PC-9 (cell line): ENCODE measurements at regions not wholly inside any gene's neighbourhood (a gene's known extent, or its start where the extent isn't known, plus 50 kb on each side); places are given as distances from the start of the nearest gene placed in this dataset.

Source experiments
- EZH2 ChIP-seq: fragments of 200-600 bp; sonication (generic); IDR thresholded peaks from 2 replicates; pipeline ENCODE4 v1.8.0; 2017; ENCODE audit warnings: antibody characterized with exemption, low read depth
- TF ChIP-seq, protein P1 (sequence below): fragments of 200-600 bp; sonication (generic); conservative IDR thresholded peaks from 2 replicates; pipeline ENCODE4 v1.6.1; 2017; ENCODE audit warnings: mixed run types, antibody characterized with exemption, mild to moderate bottlenecking, moderate library complexity

DNA sequence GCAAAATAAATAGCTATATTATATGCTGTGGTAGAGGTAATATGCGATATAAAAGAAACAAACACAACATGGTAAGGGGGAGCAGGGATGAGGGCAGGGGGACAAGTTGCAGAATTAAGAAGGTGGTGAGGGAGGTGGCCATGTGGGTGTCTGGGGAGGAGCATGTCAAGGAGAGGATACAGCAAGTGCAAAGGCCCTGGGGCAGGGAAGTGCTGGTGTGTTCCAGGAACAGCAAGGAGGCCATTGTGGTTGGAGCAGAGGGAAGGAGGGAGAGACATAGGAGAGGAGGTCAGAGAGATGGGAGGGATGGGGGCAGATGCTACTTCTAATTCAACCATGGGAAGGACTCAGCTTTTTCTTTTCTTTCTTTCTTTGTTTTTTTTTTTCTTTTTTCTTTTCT, 161.2 kb upstream of the IGSF21 start:
- TF ChIP-seq, protein P1, sequence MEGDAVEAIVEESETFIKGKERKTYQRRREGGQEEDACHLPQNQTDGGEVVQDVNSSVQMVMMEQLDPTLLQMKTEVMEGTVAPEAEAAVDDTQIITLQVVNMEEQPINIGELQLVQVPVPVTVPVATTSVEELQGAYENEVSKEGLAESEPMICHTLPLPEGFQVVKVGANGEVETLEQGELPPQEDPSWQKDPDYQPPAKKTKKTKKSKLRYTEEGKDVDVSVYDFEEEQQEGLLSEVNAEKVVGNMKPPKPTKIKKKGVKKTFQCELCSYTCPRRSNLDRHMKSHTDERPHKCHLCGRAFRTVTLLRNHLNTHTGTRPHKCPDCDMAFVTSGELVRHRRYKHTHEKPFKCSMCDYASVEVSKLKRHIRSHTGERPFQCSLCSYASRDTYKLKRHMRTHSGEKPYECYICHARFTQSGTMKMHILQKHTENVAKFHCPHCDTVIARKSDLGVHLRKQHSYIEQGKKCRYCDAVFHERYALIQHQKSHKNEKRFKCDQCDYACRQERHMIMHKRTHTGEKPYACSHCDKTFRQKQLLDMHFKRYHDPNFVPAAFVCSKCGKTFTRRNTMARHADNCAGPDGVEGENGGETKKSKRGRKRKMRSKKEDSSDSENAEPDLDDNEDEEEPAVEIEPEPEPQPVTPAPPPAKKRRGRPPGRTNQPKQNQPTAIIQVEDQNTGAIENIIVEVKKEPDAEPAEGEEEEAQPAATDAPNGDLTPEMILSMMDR = no peak
- no peak for TF ChIP-seq EZH2
